ENCODE measurements at regions not wholly inside any gene's neighbourhood (a gene's known extent, or its start where the extent isn't known, plus 50 kb on each side); places are given as distances from the start of the nearest gene placed in this dataset.

- Histone ChIP-seq H3K9me2 (ENCODE audit: low read depth, low read length) (no peaks in the 10 kb centered on the region), H3K9me3 (ENCODE audit: low read length) (no peaks in the 10 kb centered on the region), H3K9ac (ENCODE audit: low read length) (no peak overlapping the region), H3K79me2 (ENCODE audit: insufficient read depth, low read length) (no peaks in the 10 kb centered on the region), H2AFZ (ENCODE audit: low read length) (no peak overlapping the region), H3K4me2 (ENCODE audit: low read length) (no peak overlapping the region), H3K27ac (ENCODE audit: low read depth, low read length, poor library complexity, severe bottlenecking) (no peak overlapping the region), H4K20me1 (ENCODE audit: insufficient read depth, low read length) (no peaks in the 10 kb centered on the region), H3K4me1 (ENCODE audit: insufficient read depth, low read length, severe bottlenecking) (no peaks in the 10 kb centered on the region), H3K4me3 (ENCODE audit: low read depth, low read length, poor library complexity, severe bottlenecking) (no peak overlapping the region), H3K27me3 (ENCODE audit: insufficient read depth, low read length) (no peaks in the 10 kb centered on the region), H3F3A (ENCODE audit: insufficient read depth, low read length) (no peaks in the 10 kb centered on the region), H3K36me3 (ENCODE audit: insufficient read depth, low read length) (no peaks in the 10 kb centered on the region)
- TF ChIP-seq CTCF (IDR thresholded peaks at IDR 0.05; ENCODE audit: low read length): no peak
- TF ChIP-seq EZH2 (IDR thresholded peaks at IDR 0.05; ENCODE audit: borderline replicate concordance, low read length): no peak
Measured at GRCh38 chr3:66747261-66747660, 246.4 kb upstream of the LRIG1 start.

- no peak overlapping the region for H3K4me2 ChIP-seq (ENCODE audit: low read length)
- no peaks in the 10 kb centered on the region for H3F3A ChIP-seq (ENCODE audit: insufficient read depth, low read length)
- H2AFZ ChIP-seq (ENCODE audit: low read length): no peak overlapping the region
- H3K27ac ChIP-seq (ENCODE audit: low read depth, low read length, poor library complexity, severe bottlenecking): no peak overlapping the region
- H3K79me2 ChIP-seq (ENCODE audit: insufficient read depth, low read length): no peaks in the 10 kb centered on the region
- no peaks in the 10 kb centered on the region for H4K20me1 ChIP-seq (ENCODE audit: insufficient read depth, low read length)
- H3K36me3 ChIP-seq (ENCODE audit: insufficient read depth, low read length): no peaks in the 10 kb centered on the region
- H3K4me3 ChIP-seq (ENCODE audit: low read depth, low read length, poor library complexity, severe bottlenecking): no peak overlapping the region
- H3K9me3 ChIP-seq (ENCODE audit: low read length): no peaks in the 10 kb centered on the region
- no peaks in the 10 kb centered on the region for H3K4me1 ChIP-seq (ENCODE audit: insufficient read depth, low read length, severe bottlenecking)
- no peaks in the 10 kb centered on the region for H3K27me3 ChIP-seq (ENCODE audit: insufficient read depth, low read length)
- H3K9ac ChIP-seq (ENCODE audit: low read length): no peak overlapping the region
- H3K9me2 ChIP-seq (ENCODE audit: low read depth, low read length): no peaks in the 10 kb centered on the region
- TF ChIP-seq EZH2 (IDR thresholded peaks at IDR 0.05; ENCODE audit: borderline replicate concordance, low read length) (no peak), CTCF (IDR thresholded peaks at IDR 0.05; ENCODE audit: low read length) (no peak)
Measured at GRCh38 chr3:66747696-66748095, 246.9 kb upstream of the LRIG1 start.

GRCh38 chr3:66748175-66748876 is 247.5 kb upstream of the LRIG1 start:
- no peaks in the 10 kb centered on the region for H3F3A ChIP-seq (ENCODE audit: insufficient read depth, low read length)
- H3K79me2 ChIP-seq (ENCODE audit: insufficient read depth, low read length): no peaks in the 10 kb centered on the region
- no peak for TF ChIP-seq CTCF (IDR thresholded peaks at IDR 0.05; ENCODE audit: low read length)
- TF ChIP-seq EZH2 (IDR thresholded peaks at IDR 0.05; ENCODE audit: borderline replicate concordance, low read length): no peak
- H3K4me1 ChIP-seq (ENCODE audit: insufficient read depth, low read length, severe bottlenecking): no peaks in the 10 kb centered on the region
- H3K9me2 ChIP-seq (ENCODE audit: low read depth, low read length): no peaks in the 10 kb centered on the region
- H3K36me3 ChIP-seq (ENCODE audit: insufficient read depth, low read length): no peaks in the 10 kb centered on the region
- no peak overlapping the region for H3K4me2 ChIP-seq (ENCODE audit: low read length)
- no peaks in the 10 kb centered on the region for H4K20me1 ChIP-seq (ENCODE audit: insufficient read depth, low read length)
- no peak overlapping the region for H3K27ac ChIP-seq (ENCODE audit: low read depth, low read length, poor library complexity, severe bottlenecking)
- no peaks in the 10 kb centered on the region for H3K27me3 ChIP-seq (ENCODE audit: insufficient read depth, low read length)
- H3K9ac ChIP-seq (ENCODE audit: low read length): no peak overlapping the region
- H2AFZ ChIP-seq (ENCODE audit: low read length): no peak overlapping the region
- H3K9me3 ChIP-seq (ENCODE audit: low read length): no peaks in the 10 kb centered on the region
- H3K4me3 ChIP-seq (ENCODE audit: low read depth, low read length, poor library complexity, severe bottlenecking): no peak overlapping the region
